ENCODE measurements at regions not wholly inside any gene's neighbourhood (a gene's known extent, or its start where the extent isn't known, plus 50 kb on each side); places are given as distances from the start of the nearest gene placed in this dataset.

- Mint-ChIP-seq H3K4me3 (no peak overlapping the region), H3K27me3 (ENCODE audit: low read depth) (no peaks in the 10 kb centered on the region), H3K27ac (no peak overlapping the region), H3K9me3 (no peaks in the 10 kb centered on the region), H3K36me3 (ENCODE audit: low read depth) (no peaks in the 10 kb centered on the region), H3K4me1 (ENCODE audit: low read depth) (peaks cover 15% of the 10 kb centered on the region)
- intact Hi-C loops (cut with micrococcal nuclease), result no loop called here
- DNase-seq, result no peak
- CTCF ChIA-PET, result no interaction called here
These were observed 56.7 kb upstream of the MED9 start for GRCh38 chr17:17420082-17420481.

DNA sequence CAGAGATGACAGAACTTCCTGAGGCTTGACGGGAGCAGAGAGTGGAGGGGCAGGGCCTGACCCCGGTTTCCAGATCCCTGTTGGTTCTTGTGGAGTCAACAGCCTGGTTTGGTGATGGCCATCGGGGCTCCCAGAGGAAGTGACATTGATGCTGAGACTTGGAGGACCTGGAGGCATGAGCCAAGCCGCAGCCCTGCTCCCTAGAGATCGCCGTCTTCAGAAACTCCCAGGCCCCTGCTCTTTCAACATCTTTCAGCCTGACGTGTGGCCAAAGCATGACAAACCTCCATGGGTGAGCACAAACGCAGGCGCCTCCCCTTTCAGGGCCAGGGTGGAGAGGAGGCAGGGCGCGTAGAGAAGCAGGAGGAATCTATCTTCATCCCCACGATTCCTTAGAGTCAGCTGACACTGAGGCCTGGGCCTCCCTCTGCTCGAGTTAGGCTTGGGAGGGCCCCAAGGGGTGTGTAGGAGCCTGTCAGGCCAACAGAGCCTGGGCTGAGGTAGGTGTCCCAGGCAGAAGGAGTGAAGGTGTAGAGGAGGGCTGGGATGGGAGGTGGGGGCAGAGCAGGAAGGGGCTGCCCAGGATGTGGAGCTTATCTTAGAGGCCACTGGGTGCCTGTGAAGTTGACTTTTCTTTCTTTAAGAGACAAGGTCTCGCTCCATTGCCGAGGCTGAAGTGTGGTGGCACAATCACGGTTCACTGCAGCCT lies 56.1 kb upstream of the MED9 start:
- H3K9me3 Mint-ChIP-seq, result no peaks in the 10 kb centered on the region
- peaks cover 14% of the 10 kb centered on the region for H3K4me1 Mint-ChIP-seq (ENCODE audit: low read depth)
- H3K4me3 Mint-ChIP-seq, result no peak overlapping the region
- no peak overlapping the region for H3K27ac Mint-ChIP-seq
- no peaks in the 10 kb centered on the region for H3K36me3 Mint-ChIP-seq (ENCODE audit: low read depth)
- no peaks in the 10 kb centered on the region for H3K27me3 Mint-ChIP-seq (ENCODE audit: low read depth)
- CTCF ChIA-PET, result no interaction called here
- intact Hi-C loops (cut with micrococcal nuclease), result no loop called here
- DNase-seq, result no peak

- H3K27me3 Mint-ChIP-seq (ENCODE audit: low read depth), result no peaks in the 10 kb centered on the region
- no peak overlapping the region for H3K4me3 Mint-ChIP-seq
- no peaks in the 10 kb centered on the region for H3K9me3 Mint-ChIP-seq
- no peak for DNase-seq
- peaks cover 6% of the 10 kb centered on the region for H3K4me1 Mint-ChIP-seq (ENCODE audit: low read depth)
- no peaks in the 10 kb centered on the region for H3K36me3 Mint-ChIP-seq (ENCODE audit: low read depth)
- intact Hi-C loops (cut with micrococcal nuclease), result no loop called here
- CTCF ChIA-PET, result no interaction called here
- H3K27ac Mint-ChIP-seq, result no peak overlapping the region
These were observed 55.2 kb upstream of the MED9 start for GRCh38 chr17:17421346-17422216.

DNA sequence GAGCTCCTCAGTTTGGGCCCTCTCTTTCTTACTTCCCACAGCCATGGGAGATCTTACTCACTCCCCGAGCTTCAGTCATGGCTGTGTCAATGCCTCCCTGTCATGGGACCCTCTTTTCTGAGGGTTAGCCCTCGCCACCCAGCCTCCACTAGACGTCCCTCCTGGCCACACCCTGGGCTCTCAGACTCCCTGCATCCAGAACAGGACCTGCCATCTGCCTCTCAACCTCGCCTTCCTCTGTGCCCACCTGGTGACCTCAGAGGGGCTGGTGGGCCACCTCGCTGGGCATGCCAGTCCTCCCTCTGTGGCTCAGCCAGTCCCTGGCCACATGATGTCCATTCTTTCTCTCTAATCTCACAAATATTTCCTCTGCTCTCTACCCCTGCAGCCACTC lies 54.6 kb upstream of the MED9 start:
- Mint-ChIP-seq H3K4me1 (ENCODE audit: low read depth) (no peaks in the 10 kb centered on the region), H3K27ac (no peak overlapping the region), H3K27me3 (ENCODE audit: low read depth) (no peaks in the 10 kb centered on the region), H3K9me3 (no peaks in the 10 kb centered on the region), H3K36me3 (ENCODE audit: low read depth) (no peaks in the 10 kb centered on the region), H3K4me3 (no peak overlapping the region)
- CTCF ChIA-PET, result no interaction called here
- no peak for DNase-seq
- intact Hi-C loops (cut with micrococcal nuclease), result no loop called here

- no peak for DNase-seq
- CTCF ChIA-PET, result no interaction called here
- Mint-ChIP-seq H3K27ac (no peak overlapping the region), H3K9me3 (no peaks in the 10 kb centered on the region), H3K4me1 (ENCODE audit: low read depth) (no peaks in the 10 kb centered on the region), H3K4me3 (no peak overlapping the region), H3K36me3 (ENCODE audit: low read depth) (no peaks in the 10 kb centered on the region), H3K27me3 (ENCODE audit: low read depth) (no peaks in the 10 kb centered on the region)
- intact Hi-C loops (cut with micrococcal nuclease), result no loop called here
These were observed 54.2 kb upstream of the MED9 start for GRCh38 chr17:17422641-17423040.

DNA sequence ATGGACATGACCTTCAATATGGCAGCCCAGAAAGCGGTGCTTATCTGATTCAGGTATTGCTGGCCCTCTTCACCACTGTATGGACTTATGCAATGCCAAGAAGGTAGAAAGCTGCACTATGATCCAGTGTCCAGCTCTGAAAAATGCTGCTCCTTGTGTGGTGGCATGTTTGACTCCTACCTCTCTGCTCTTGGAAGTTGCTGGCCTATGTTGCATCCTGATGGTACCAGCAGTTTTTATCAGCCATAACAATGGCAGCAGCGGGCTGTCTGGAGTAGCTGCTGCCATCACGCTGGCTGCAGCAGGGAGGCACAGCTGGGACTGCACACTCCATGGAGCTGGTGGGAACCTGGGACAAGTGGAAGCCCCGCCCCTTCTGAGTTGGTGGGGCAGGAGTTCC lies 53.1 kb upstream of the MED9 start:
- intact Hi-C loops (cut with micrococcal nuclease), result no loop called here
- CTCF ChIA-PET, result no interaction called here
- H3K4me1 Mint-ChIP-seq (ENCODE audit: low read depth), result no peaks in the 10 kb centered on the region
- DNase-seq, result no peak
- no peaks in the 10 kb centered on the region for H3K36me3 Mint-ChIP-seq (ENCODE audit: low read depth)
- H3K27ac Mint-ChIP-seq, result no peak overlapping the region
- no peaks in the 10 kb centered on the region for H3K27me3 Mint-ChIP-seq (ENCODE audit: low read depth)
- no peaks in the 10 kb centered on the region for H3K9me3 Mint-ChIP-seq
- H3K4me3 Mint-ChIP-seq, result no peak overlapping the region

GRCh38 chr17:17424552-17424951 lies 52.2 kb upstream of the MED9 start:
- Mint-ChIP-seq H3K36me3 (ENCODE audit: low read depth) (no peaks in the 10 kb centered on the region), H3K9me3 (no peaks in the 10 kb centered on the region), H3K27me3 (ENCODE audit: low read depth) (no peaks in the 10 kb centered on the region), H3K4me3 (no peak overlapping the region), H3K4me1 (ENCODE audit: low read depth) (no peaks in the 10 kb centered on the region), H3K27ac (no peak overlapping the region)
- DNase-seq, result no peak
- intact Hi-C loops (cut with micrococcal nuclease), result no loop called here
- CTCF ChIA-PET, result no interaction called here

GRCh38 chr17:17425005-17425404 lies 51.8 kb upstream of the MED9 start:
- intact Hi-C loops (cut with micrococcal nuclease), result no loop called here
- Mint-ChIP-seq H3K4me1 (ENCODE audit: low read depth) (no peaks in the 10 kb centered on the region), H3K27ac (no peak overlapping the region), H3K4me3 (no peak overlapping the region), H3K36me3 (ENCODE audit: low read depth) (no peaks in the 10 kb centered on the region), H3K27me3 (ENCODE audit: low read depth) (no peaks in the 10 kb centered on the region), H3K9me3 (no peaks in the 10 kb centered on the region)
- CTCF ChIA-PET, result no interaction called here
- DNase-seq, result no peak

DNA sequence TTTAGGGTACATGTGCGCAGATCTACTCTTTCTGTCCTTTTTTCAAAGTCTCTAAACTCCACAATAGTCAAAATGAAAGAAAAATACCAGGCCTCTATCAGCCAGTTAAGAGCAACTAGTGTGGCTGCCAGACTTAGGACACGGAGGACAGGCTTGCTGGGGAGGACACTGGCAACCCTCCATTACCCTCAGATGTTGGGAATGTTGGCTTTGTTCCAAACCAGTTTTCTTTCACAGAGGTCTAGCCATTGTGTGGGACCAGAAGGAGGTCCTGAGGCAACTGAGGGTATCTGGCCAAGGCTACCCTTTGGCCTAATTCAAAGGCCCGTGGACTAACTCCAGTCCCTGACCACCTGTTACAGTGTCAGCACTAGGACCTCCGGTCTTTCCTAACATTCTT lies 51.2 kb upstream of the MED9 start:
- CTCF ChIA-PET, result interaction anchor here (1.4 kb wide), 1 partner anchor 217 kb away, joined by 3 read pairs; no protein-coding TSS in a partner anchor
- no peaks in the 10 kb centered on the region for H3K27me3 Mint-ChIP-seq (ENCODE audit: low read depth)
- intact Hi-C loops (cut with micrococcal nuclease), result no loop called here
- H3K4me3 Mint-ChIP-seq, result no peak overlapping the region
- no peak for DNase-seq
- no peak overlapping the region for H3K27ac Mint-ChIP-seq
- H3K4me1 Mint-ChIP-seq (ENCODE audit: low read depth), result no peaks in the 10 kb centered on the region
- H3K36me3 Mint-ChIP-seq (ENCODE audit: low read depth), result no peaks in the 10 kb centered on the region
- H3K9me3 Mint-ChIP-seq, result no peaks in the 10 kb centered on the region

DNA sequence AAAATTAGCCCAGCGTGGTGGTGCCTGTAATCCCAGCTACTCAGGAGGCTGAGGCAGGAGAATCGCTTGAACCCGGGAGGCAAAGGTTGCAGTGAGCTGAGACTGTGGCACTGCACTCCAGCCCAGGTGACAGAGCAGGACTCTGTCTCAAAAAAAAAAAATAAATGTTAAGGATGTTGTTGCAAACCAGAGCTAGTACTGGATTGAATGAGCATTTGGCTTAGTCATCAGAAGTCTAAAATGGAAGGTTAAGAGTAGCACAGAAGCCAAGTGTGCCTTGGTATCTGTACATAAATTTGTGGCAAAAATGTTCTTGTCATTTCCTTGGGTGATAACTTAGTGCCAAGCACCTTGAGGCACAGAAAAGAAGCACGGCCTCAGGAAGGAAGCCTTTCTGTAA lies 50.6 kb upstream of the MED9 start:
- CTCF ChIA-PET, result interaction anchor here (1.4 kb wide), 1 partner anchor 216 kb away, joined by 3 read pairs; no protein-coding TSS in a partner anchor
- no peaks in the 10 kb centered on the region for H3K9me3 Mint-ChIP-seq
- no peaks in the 10 kb centered on the region for H3K4me1 Mint-ChIP-seq (ENCODE audit: low read depth)

More for the DNA sequence above, 50.6 kb upstream of the MED9 start:
- DNase-seq, result no peak
- Mint-ChIP-seq H3K36me3 (ENCODE audit: low read depth) (no peaks in the 10 kb centered on the region), H3K27ac (no peak overlapping the region), H3K4me3 (no peak overlapping the region), H3K27me3 (ENCODE audit: low read depth) (no peaks in the 10 kb centered on the region)
- intact Hi-C loops (cut with micrococcal nuclease), result no loop called here
